Upper lobe of left lung (tissue), 6 donors: ENCODE measurements at regions not wholly inside any gene's neighbourhood (a gene's known extent, or its start where the extent isn't known, plus 50 kb on each side); places are given as distances from the start of the nearest gene placed in this dataset.

Source experiments
- ATAC-seq, 2 donors: fragments of 200-7000 bp; cut with Tn5 transposase; one replicate each; pipeline ENCODE4 v1.9.1; 2022; ENCODE audit warnings: mild to moderate bottlenecking in 2 of 2, moderate library complexity in 2 of 2; ENCODE audit not compliant: low FRiP score in 2 of 2
- DNase-seq, 2 donors: peaks; one replicate each; pipeline ENCODE4 v3.0.0-alpha.2; 2019 to 2020
- H3K27ac ChIP-seq, 4 donors: fragments of 200-600 bp; sonication (generic); one replicate each; pipeline ENCODE4 v1.5.1; 2016 to 2019
- H3K27me3 ChIP-seq, 4 donors: fragments of 200-600 bp; sonication (generic); one replicate each; pipeline ENCODE4 v1.5.1; 2017 to 2019
- H3K36me3 ChIP-seq, 4 donors: fragments of 200-600 bp; sonication (generic); one replicate each; pipeline ENCODE4 v1.5.1; 2016 to 2019
- H3K4me1 ChIP-seq, 4 donors: fragments of 200-600 bp; sonication (generic); one replicate each; pipeline ENCODE4 v1.5.1; 2018 to 2019
- H3K4me3 ChIP-seq, 4 donors: fragments of 200-600 bp; sonication (generic); one replicate each; pipeline ENCODE4 v1.5.1; 2017 to 2019; ENCODE audit warnings: mild to moderate bottlenecking in 2 of 4, moderate library complexity in 1 of 4
- H3K9me3 ChIP-seq, 4 donors: fragments of 200-600 bp; sonication (generic); one replicate each; pipeline ENCODE4 v1.5.1; 2018 to 2019
- EP300 ChIP-seq, 4 donors: sonication (generic); formaldehyde crosslinking; IDR thresholded peaks; one replicate each; pipeline ENCODE4 v1.5.1; 2017; ENCODE audit warnings: antibody characterized with exemption in 4 of 4, control low read depth in 2 of 4
- POLR2A ChIP-seq, 4 donors: fragments of 450-650 bp; IDR thresholded peaks; one replicate each; pipeline ENCODE4 v1.5.1; 2016 to 2017; ENCODE audit warnings: antibody characterized with exemption in 4 of 4, mild to moderate bottlenecking in 2 of 4
- POLR2AphosphoS5 ChIP-seq, 2 donors: sonication (generic); formaldehyde crosslinking; IDR thresholded peaks; one replicate each; pipeline ENCODE4 v1.5.1; 2017; ENCODE audit warnings: antibody characterized with exemption in 2 of 2
- WGBS, 2 donors: methylation state at CpG; one replicate each; pipeline ENCODE4 v1.1.5; 2017 to 2018; 5-methylcytosine and 5-hydroxymethylcytosine counted together
- TF ChIP-seq, protein P1 (sequence below), 6 experiments: fragments of 450-650 bp in 4 of 6; fragments of 200-600 bp in 2 of 6; sonication (generic) in 2 of 6; IDR thresholded peaks; one replicate each; pipeline ENCODE4 v1.5.1; 2016 to 2019; ENCODE audit warnings: antibody characterized with exemption in 6 of 6
- donor health status: DM: no; HTN: no; CAD: no; lungs with moderate emphysema.
- donor health status: DM: no; HTN: yes; CAD: no; lungs with severe emphysema.

DNA sequence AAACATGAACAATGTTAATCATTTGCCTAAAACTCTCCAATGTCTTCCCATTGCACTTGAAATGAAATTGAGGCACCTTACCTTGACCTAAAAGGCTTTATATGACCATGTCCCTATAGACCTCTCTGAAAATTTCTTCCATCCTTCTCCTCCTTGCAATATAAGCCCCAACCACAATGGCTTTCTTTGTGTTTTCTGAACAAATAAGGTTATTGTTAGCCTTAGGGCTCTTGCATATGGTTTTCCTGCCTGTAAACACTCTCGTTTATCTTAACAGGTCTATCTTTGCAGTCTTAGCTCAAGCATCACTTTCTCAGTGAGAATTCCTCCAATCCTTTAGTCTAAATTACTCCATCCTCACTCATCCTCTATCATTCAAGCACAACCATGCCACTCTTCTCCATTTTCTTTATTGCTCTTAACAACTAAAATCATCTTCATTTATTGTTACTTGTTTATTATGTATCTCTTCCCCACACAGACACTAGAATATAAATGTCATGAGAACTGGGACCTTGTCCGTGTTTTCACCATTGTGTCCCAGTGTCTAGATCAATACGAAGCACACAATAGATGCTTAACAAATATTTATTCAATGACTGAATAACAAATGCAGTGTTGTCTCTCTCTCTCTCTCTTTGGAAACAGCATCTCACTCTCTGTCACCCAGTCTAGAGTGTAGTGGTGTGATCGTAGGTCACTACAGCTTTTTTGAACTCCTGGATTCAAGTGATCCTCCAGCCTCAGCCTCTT is 129.3 kb downstream of the RDH14 start:
- no peaks in the 10 kb centered on the region for H3K27me3 ChIP-seq
- 70 to 82% methylated on average over 4 of the region's 4 CpGs for WGBS, 2 donors
- H3K36me3 ChIP-seq: no peaks in the 10 kb centered on the region
- no peaks in the 10 kb centered on the region for H3K9me3 ChIP-seq
- DNase-seq (no peak), ATAC-seq (no peak)
- no peak overlapping the region for H3K27ac ChIP-seq
- no peak for TF ChIP-seq EP300 (IDR thresholded peaks at IDR 0.05)
- peaks cover 0 to 11% (median 3%) of the 10 kb centered on the region in 4 donors for H3K4me1 ChIP-seq
- H3K4me3 ChIP-seq: no peak overlapping the region

DNA sequence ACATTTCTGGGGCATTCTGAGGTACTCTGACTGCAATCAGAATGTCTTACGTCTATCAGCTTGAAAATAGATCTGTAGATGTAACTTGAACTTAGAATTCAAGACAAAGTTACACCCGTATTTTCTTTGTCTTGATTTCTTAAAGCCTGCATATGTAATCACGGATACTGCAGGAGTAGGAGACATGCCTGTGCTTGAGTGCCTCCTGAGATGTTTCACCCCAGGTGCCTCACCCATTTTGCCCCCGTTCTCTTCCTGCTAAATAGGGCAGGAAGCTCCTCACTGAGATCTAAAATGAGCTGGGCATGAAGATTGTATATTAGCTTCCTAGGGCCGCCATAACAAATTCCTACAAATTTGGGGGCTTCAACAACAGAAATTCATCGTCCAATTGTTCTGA is 131.9 kb downstream of the RDH14 start:
- Histone ChIP-seq H3K36me3 (no peaks in the 10 kb centered on the region), H3K9me3 (no peaks in the 10 kb centered on the region), H3K27me3 (no peaks in the 10 kb centered on the region), H3K27ac (no peak overlapping the region), H3K4me1 (peaks cover 0 to 7% (median 0%) of the 10 kb centered on the region in 4 donors), H3K4me3 (no peak overlapping the region)
- DNase-seq (no peak), ATAC-seq (no peak)
- WGBS, 2 donors: 70 to 80% methylated on average over 6 of the region's 6 CpGs
- TF ChIP-seq EP300 (IDR thresholded peaks at IDR 0.05): no peak
- TF ChIP-seq POLR2AphosphoS5 (IDR thresholded peaks at IDR 0.05): no peak
- no peak for TF ChIP-seq POLR2A (IDR thresholded peaks at IDR 0.05)
- TF ChIP-seq, protein P1, sequence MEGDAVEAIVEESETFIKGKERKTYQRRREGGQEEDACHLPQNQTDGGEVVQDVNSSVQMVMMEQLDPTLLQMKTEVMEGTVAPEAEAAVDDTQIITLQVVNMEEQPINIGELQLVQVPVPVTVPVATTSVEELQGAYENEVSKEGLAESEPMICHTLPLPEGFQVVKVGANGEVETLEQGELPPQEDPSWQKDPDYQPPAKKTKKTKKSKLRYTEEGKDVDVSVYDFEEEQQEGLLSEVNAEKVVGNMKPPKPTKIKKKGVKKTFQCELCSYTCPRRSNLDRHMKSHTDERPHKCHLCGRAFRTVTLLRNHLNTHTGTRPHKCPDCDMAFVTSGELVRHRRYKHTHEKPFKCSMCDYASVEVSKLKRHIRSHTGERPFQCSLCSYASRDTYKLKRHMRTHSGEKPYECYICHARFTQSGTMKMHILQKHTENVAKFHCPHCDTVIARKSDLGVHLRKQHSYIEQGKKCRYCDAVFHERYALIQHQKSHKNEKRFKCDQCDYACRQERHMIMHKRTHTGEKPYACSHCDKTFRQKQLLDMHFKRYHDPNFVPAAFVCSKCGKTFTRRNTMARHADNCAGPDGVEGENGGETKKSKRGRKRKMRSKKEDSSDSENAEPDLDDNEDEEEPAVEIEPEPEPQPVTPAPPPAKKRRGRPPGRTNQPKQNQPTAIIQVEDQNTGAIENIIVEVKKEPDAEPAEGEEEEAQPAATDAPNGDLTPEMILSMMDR (IDR thresholded peaks at IDR 0.05): no peak

DNA sequence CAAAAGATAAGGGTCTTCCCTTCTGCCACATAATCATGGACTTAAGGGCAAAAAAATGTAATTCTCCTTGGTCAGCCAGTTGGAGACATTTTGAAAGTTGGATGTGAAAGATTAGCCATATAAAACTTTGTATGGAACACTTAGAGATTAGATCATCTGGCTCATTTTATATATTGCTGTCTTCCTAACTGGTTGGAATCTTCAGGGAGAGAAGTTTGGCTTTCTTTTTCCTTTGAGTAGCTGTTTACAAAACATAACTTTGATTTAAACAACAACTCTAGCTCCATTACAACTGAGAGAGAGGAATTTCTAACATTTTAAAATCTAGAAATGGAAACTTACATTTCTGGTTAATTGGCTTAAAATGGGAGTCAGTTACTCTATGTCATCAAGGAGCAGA is 132.7 kb downstream of the RDH14 start:
- peaks cover 0 to 3% (median 0%) of the 10 kb centered on the region in 4 donors for H3K4me1 ChIP-seq
- no peak overlapping the region for H3K4me3 ChIP-seq
- ATAC-seq: no peak
- H3K27ac ChIP-seq: no peak overlapping the region
- DNase-seq: no peak
- H3K36me3 ChIP-seq: no peaks in the 10 kb centered on the region
- H3K27me3 ChIP-seq: no peaks in the 10 kb centered on the region
- no peak for TF ChIP-seq EP300 (IDR thresholded peaks at IDR 0.05)
- TF ChIP-seq, protein P1 (IDR thresholded peaks at IDR 0.05): no peak
- no peak for TF ChIP-seq POLR2A (IDR thresholded peaks at IDR 0.05)
- no peak for TF ChIP-seq POLR2AphosphoS5 (IDR thresholded peaks at IDR 0.05)
- H3K9me3 ChIP-seq: no peaks in the 10 kb centered on the region

DNA sequence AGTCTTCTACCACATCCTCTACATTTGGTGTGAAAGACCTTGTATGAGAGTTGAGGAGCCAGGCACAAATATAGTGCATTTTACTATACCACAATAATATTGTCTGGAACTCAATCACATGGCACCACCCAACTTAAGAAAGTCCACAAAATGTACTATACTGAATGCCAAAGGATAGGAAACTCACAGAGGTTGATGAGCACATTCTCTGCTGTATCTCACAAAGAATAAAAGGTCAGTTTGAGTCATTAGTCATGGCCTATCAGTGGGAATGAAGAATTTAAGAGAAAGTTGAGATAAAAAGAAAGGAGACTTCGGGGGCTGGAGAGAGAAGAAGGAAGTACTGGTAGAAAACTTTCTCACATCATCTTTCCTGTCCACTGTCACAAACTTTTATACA is 134.3 kb downstream of the RDH14 start:
- WGBS, 2 donors: 38 to 61% methylated on average over 1 of the region's 1 CpG
- Histone ChIP-seq H3K27me3 (no peaks in the 10 kb centered on the region), H3K9me3 (no peaks in the 10 kb centered on the region), H3K4me1 (no peaks in the 10 kb centered on the region), H3K36me3 (no peaks in the 10 kb centered on the region), H3K27ac (no peak overlapping the region), H3K4me3 (no peak overlapping the region)
- no peak for DNase-seq
- no peak for ATAC-seq
- TF ChIP-seq POLR2A (IDR thresholded peaks at IDR 0.05) (no peak), EP300 (IDR thresholded peaks at IDR 0.05) (no peak), POLR2AphosphoS5 (IDR thresholded peaks at IDR 0.05) (no peak)
- TF ChIP-seq, protein P1 (IDR thresholded peaks at IDR 0.05): no peak

DNA sequence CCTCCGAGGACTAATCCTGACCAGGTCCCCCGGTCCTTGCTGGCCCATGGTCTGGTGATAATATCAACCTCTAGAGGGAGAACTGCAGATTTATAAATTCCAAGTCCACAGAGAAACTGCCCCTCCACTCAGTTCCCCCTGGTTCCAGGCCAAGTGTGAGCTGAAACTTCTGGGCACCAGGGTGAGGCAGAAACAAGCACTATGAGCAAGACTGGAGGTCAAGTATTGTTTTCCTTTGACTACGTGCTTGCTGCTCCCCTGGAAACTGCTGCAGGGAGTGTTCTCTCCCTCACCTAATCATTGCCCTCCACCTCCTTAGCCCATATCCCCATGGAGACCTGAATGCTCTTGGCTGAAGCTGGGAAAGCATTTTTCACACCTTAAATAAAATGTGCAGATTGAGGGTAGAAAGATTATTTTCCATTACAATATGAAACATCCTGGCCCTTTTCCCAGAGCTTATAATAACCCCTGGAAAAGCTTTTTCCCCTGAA is 135.2 kb downstream of the RDH14 start:
- H3K36me3 ChIP-seq: no peaks in the 10 kb centered on the region
- TF ChIP-seq, protein P1 (IDR thresholded peaks at IDR 0.05): no peak
- TF ChIP-seq EP300 (IDR thresholded peaks at IDR 0.05) (no peak), POLR2A (IDR thresholded peaks at IDR 0.05) (no peak), POLR2AphosphoS5 (IDR thresholded peaks at IDR 0.05) (no peak)
- no peaks in the 10 kb centered on the region for H3K27me3 ChIP-seq
- no peaks in the 10 kb centered on the region for H3K9me3 ChIP-seq
- DNase-seq (no peak), ATAC-seq (no peak)
- H3K27ac ChIP-seq: no peak overlapping the region
- 44 to 60% methylated on average over 3 of the region's 3 CpGs for WGBS, 2 donors
- H3K4me1 ChIP-seq: no peaks in the 10 kb centered on the region
- H3K4me3 ChIP-seq: no peak overlapping the region
